ENCODE measurements at regions not wholly inside any gene's neighbourhood (a gene's known extent, or its start where the extent isn't known, plus 50 kb on each side); places are given as distances from the start of the nearest gene placed in this dataset.

DNA sequence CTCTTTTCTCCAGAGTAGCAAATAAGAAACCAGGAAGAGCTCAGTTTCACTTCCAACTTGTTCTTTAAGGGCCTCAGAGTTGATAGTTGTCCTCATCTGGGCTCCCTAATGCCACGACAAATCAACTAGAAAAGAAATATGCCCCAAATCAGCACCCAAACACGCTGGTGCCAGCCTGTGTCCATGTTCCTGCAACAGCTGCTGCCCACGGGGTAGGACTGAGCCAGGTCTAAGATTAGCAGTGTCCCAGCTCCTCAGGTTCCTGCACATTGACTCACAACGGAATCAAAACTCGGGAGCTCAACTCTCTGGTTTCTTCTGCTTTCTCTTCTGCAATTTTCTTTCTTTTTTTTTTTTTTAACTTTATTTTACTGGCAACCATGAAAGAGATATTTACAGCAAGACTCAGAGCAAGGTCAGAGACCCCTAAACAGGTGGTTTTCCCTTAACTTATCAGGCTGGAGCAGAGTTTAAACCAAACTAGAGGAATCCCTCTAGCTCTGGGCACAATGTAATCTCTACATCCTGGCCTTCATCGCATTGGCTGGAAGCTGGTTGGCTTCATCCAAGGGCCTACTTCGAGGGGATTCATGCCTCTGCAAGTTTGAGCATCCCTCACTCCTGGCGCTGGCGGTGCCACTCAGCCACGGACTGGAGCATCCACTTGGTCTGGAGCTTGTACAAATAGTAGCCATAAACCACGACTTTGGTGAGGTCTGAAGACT lies 126.1 kb downstream of the PFKFB3 start:
- POLR2A ChIA-PET, result no interaction called here
- no peak for DNase-seq (ENCODE audit: extremely low read depth in 1 of 4, low spot score in 3 of 4)
- no peak for TF ChIP-seq FIP1L1 (IDR thresholded peaks at IDR 0.05; ENCODE audit: low read depth, low read length, poor library complexity, severe bottlenecking)
- TF ChIP-seq, protein P1, sequence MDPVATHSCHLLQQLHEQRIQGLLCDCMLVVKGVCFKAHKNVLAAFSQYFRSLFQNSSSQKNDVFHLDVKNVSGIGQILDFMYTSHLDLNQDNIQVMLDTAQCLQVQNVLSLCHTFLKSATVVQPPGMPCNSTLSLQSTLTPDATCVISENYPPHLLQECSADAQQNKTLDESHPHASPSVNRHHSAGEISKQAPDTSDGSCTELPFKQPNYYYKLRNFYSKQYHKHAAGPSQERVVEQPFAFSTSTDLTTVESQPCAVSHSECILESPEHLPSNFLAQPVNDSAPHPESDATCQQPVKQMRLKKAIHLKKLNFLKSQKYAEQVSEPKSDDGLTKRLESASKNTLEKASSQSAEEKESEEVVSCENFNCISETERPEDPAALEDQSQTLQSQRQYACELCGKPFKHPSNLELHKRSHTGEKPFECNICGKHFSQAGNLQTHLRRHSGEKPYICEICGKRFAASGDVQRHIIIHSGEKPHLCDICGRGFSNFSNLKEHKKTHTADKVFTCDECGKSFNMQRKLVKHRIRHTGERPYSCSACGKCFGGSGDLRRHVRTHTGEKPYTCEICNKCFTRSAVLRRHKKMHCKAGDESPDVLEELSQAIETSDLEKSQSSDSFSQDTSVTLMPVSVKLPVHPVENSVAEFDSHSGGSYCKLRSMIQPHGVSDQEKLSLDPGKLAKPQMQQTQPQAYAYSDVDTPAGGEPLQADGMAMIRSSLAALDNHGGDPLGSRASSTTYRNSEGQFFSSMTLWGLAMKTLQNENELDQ (CRISPR knock-in tag; IDR thresholded peaks at IDR 0.05; ENCODE audit: borderline replicate concordance), result no peak
- TF ChIP-seq ZNF77 (CRISPR knock-in tag; IDR thresholded peaks at IDR 0.05), result no peak
- TF ChIP-seq, protein P2, sequence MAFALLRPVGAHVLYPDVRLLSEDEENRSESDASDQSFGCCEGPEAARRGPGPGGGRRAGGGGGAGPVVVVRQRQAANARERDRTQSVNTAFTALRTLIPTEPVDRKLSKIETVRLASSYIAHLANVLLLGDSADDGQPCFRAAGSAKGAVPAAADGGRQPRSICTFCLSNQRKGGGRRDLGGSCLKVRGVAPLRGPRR (CRISPR knock-in tag; IDR thresholded peaks at IDR 0.05), result no peak
- TF ChIP-seq POLR2G (IDR thresholded peaks at IDR 0.05; ENCODE audit: low read depth, low read length), result no peak
- TF ChIP-seq GATAD2A (IDR thresholded peaks at IDR 0.05), result no peak
- no peak for TF ChIP-seq CBFA2T3 (IDR thresholded peaks at IDR 0.05)
- TF ChIP-seq ZNF766 (CRISPR knock-in tag; conservative IDR thresholded peaks at IDR 0.05), result no peak
- TF ChIP-seq TEAD4 (IDR thresholded peaks at IDR 0.05; ENCODE audit: low read length), result no peak
- TF ChIP-seq TEAD4 (CRISPR knock-in tag; IDR thresholded peaks at IDR 0.05; ENCODE audit: borderline replicate concordance), result no peak
- TF ChIP-seq CC2D1A (IDR thresholded peaks at IDR 0.05), result no peak
- TF ChIP-seq, protein P3, sequence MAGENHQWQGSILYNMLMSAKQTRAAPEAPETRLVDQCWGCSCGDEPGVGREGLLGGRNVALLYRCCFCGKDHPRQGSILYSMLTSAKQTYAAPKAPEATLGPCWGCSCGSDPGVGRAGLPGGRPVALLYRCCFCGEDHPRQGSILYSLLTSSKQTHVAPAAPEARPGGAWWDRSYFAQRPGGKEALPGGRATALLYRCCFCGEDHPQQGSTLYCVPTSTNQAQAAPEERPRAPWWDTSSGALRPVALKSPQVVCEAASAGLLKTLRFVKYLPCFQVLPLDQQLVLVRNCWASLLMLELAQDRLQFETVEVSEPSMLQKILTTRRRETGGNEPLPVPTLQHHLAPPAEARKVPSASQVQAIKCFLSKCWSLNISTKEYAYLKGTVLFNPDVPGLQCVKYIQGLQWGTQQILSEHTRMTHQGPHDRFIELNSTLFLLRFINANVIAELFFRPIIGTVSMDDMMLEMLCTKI (IDR thresholded peaks at IDR 0.05; ENCODE audit: partially characterized antibody), result no peak
- Histone ChIP-seq H3K4me2 (ENCODE audit: insufficient read depth, low read length) (no peak overlapping the region), H3K36me3 (ENCODE audit: control insufficient read depth, insufficient read depth, low read length) (no peaks in the 10 kb centered on the region), H3K27me3 (ENCODE audit: control insufficient read depth in 2 of 2, insufficient read depth in 2 of 2, low read length in 2 of 2) (peaks cover 27 to 54% of the 10 kb centered on the region in 2 experiments), H3K27ac (ENCODE audit: extremely low read depth, low read depth, low read length) (no peak overlapping the region), H4K20me1 (replicated peaks; ENCODE audit: control insufficient read depth, insufficient read depth, low read length) (no peaks in the 10 kb centered on the region), H3K4me3 (no peak overlapping the region), H3K9me1 (ENCODE audit: control insufficient read depth, insufficient read depth, low read length) (no peaks in the 10 kb centered on the region), H2AFZ (ENCODE audit: low read depth, low read length) (no peak overlapping the region), H3K9ac (ENCODE audit: insufficient read depth in 1 of 2, low read depth in 2 of 2, low read length in 2 of 2) (no peak overlapping the region), H3K79me2 (ENCODE audit: control insufficient read depth, insufficient read depth, low read length) (no peaks in the 10 kb centered on the region), H3K4me1 (replicated peaks in 1 of 2; ENCODE audit: control insufficient read depth in 2 of 2, insufficient read depth in 2 of 2, low read length in 2 of 2) (peaks cover 0 to 4% of the 10 kb centered on the region in 2 experiments; a peak in 2 of 5 replicates), H3K9me3 (replicated peaks; ENCODE audit: control insufficient read depth, insufficient read depth, low read depth, low read length) (no peaks in the 10 kb centered on the region)
- in situ Hi-C loops (cut with MboI), result no loop called here
- no peak for FAIRE-seq
- no TSS peak for BruUV-seq (replicated peaks)
- CTCF ChIA-PET (ENCODE audit: low intra/inter-chr PET ratio), result interaction anchor here (0.6 kb wide), 1 partner anchor 1053 kb away, joined by 3 read pairs; no protein-coding TSS in a partner anchor
- 3% methylated on average over 11 of the region's 11 CpGs for WGBS (ENCODE audit: insufficient coverage, low coverage, missing lambda C conversion rate)
- intact Hi-C loops (cut with micrococcal nuclease), result no loop called here
- ATAC-seq, result no peak
